ENCODE measurements at regions not wholly inside any gene's neighbourhood (a gene's known extent, or its start where the extent isn't known, plus 50 kb on each side); places are given as distances from the start of the nearest gene placed in this dataset.

- ATAC-seq (ENCODE audit: poor library complexity) (no peak), DNase-seq (no peak)
- intact Hi-C loops (cut with DNase I) = no loop called here
Measured at GRCh38 chr5:106894964-106895363, 775.8 kb downstream of the EFNA5 start.

GRCh38 chr5:106882035-106882434, 788.7 kb downstream of the EFNA5 start:
- intact Hi-C loops (cut with DNase I) = no loop called here
- DNase-seq = no peak
- ATAC-seq (ENCODE audit: poor library complexity) = no peak

GRCh38 chr5:106880656-106881055, 790.1 kb downstream of the EFNA5 start:
- intact Hi-C loops (cut with DNase I) = no loop called here
- DNase-seq = no peak
- no peak for ATAC-seq (ENCODE audit: poor library complexity)

- no peak for ATAC-seq (ENCODE audit: poor library complexity)
- intact Hi-C loops (cut with DNase I) = loop anchor here (5.0 kb wide), 1 partner anchor 611 kb away; no protein-coding TSS in a partner anchor
Measured at GRCh38 chr5:106877881-106878280, 792.9 kb downstream of the EFNA5 start.

GRCh38 chr5:106876665-106877194, 794.0 kb downstream of the EFNA5 start:
- intact Hi-C loops (cut with DNase I) = loop anchor here (5.0 kb wide), 1 partner anchor 609 kb away; no protein-coding TSS in a partner anchor
- DNase-seq = peak; percentile 18
- ATAC-seq (ENCODE audit: poor library complexity) = no peak

More at GRCh38 chr5:106877881-106878280, 792.9 kb downstream of the EFNA5 start:
- no peak for DNase-seq

- ATAC-seq (ENCODE audit: poor library complexity) = no peak
- no peak for DNase-seq
- intact Hi-C loops (cut with DNase I) = loop anchor here (5.0 kb wide), 1 partner anchor 609 kb away; no protein-coding TSS in a partner anchor
Measured at GRCh38 chr5:106876298-106876622, 794.5 kb downstream of the EFNA5 start.

- peak; percentile 20 for DNase-seq
- peak; percentile 56 for ATAC-seq (ENCODE audit: poor library complexity)
- intact Hi-C loops (cut with DNase I) = loop anchor here (5.0 kb wide), 1 partner anchor 608 kb away; no protein-coding TSS in a partner anchor
Measured at GRCh38 chr5:106875591-106876297, 795.0 kb downstream of the EFNA5 start.

GRCh38 chr5:106874974-106875373, 795.8 kb downstream of the EFNA5 start:
- no peak for DNase-seq
- intact Hi-C loops (cut with DNase I) = loop anchor here (5.0 kb wide), 1 partner anchor 608 kb away; no protein-coding TSS in a partner anchor

GRCh38 chr5:106874531-106874930, 796.2 kb downstream of the EFNA5 start:
- peak; percentile 9 for DNase-seq
- ATAC-seq (ENCODE audit: poor library complexity) = no peak
- intact Hi-C loops (cut with DNase I) = no loop called here

More at GRCh38 chr5:106874974-106875373, 795.8 kb downstream of the EFNA5 start:
- no peak for ATAC-seq (ENCODE audit: poor library complexity)

GRCh38 chr5:106873568-106873967, 797.2 kb downstream of the EFNA5 start:
- no peak for ATAC-seq (ENCODE audit: poor library complexity)
- DNase-seq = peak; percentile 36
- intact Hi-C loops (cut with DNase I) = no loop called here

- no peak for ATAC-seq (ENCODE audit: poor library complexity)
- intact Hi-C loops (cut with DNase I) = no loop called here
Measured at GRCh38 chr5:106865279-106865678, 805.5 kb downstream of the EFNA5 start.

GRCh38 chr5:106862450-106863193, 808.1 kb downstream of the EFNA5 start:
- no peak for ATAC-seq (ENCODE audit: poor library complexity)
- intact Hi-C loops (cut with DNase I) = no loop called here
- DNase-seq = no peak

More at GRCh38 chr5:106865279-106865678, 805.5 kb downstream of the EFNA5 start:
- no peak for DNase-seq

- no peak for ATAC-seq (ENCODE audit: poor library complexity)
Measured at GRCh38 chr5:106860398-106861044, 810.2 kb downstream of the EFNA5 start.

GRCh38 chr5:106858616-106859015, 812.1 kb downstream of the EFNA5 start:
- intact Hi-C loops (cut with DNase I) = no loop called here

More at GRCh38 chr5:106860398-106861044, 810.2 kb downstream of the EFNA5 start:
- intact Hi-C loops (cut with DNase I) = no loop called here
- DNase-seq = no peak

GRCh38 chr5:106854922-106855321, 815.8 kb downstream of the EFNA5 start:
- no peak for DNase-seq
- intact Hi-C loops (cut with DNase I) = no loop called here
- no peak for ATAC-seq (ENCODE audit: poor library complexity)

More at GRCh38 chr5:106858616-106859015, 812.1 kb downstream of the EFNA5 start:
- no peak for ATAC-seq (ENCODE audit: poor library complexity)
- DNase-seq = no peak

- no peak for ATAC-seq (ENCODE audit: poor library complexity)
- intact Hi-C loops (cut with DNase I) = no loop called here
Measured at GRCh38 chr5:106854105-106854687, 816.5 kb downstream of the EFNA5 start.

GRCh38 chr5:106853266-106853665, 817.5 kb downstream of the EFNA5 start:
- no peak for DNase-seq
- intact Hi-C loops (cut with DNase I) = no loop called here
- no peak for ATAC-seq (ENCODE audit: poor library complexity)

More at GRCh38 chr5:106854105-106854687, 816.5 kb downstream of the EFNA5 start:
- no peak for DNase-seq

- DNase-seq (no peak), ATAC-seq (ENCODE audit: poor library complexity) (no peak)
- intact Hi-C loops (cut with DNase I) = no loop called here
Measured at GRCh38 chr5:106849266-106849665, 821.5 kb downstream of the EFNA5 start.

Measured in Right ventricle myocardium superior (tissue), 1 donor.